DND-41 (cell line): ENCODE measurements at regions not wholly inside any gene's neighbourhood (a gene's known extent, or its start where the extent isn't known, plus 50 kb on each side); places are given as distances from the start of the nearest gene placed in this dataset.
"Not testable (repeated sequence)": the region's sequence is repeated elsewhere in the genome, so short reads cannot be mapped to it uniquely, and the experiment has no call there.

Experiments
- EZH2 ChIP-seq: IDR thresholded peaks from 3 replicates; pipeline ENCODE4 v1.6.1; 2012; ENCODE audit warnings: borderline replicate concordance, low read depth, mild to moderate bottlenecking, moderate library complexity, low read length, inconsistent platforms; ENCODE audit not compliant: severe bottlenecking
- TF ChIP-seq, protein P1 (sequence below): IDR thresholded peaks from 2 replicates; pipeline ENCODE4 v1.5.1; 2012; ENCODE audit warnings: borderline replicate concordance, low read length, moderate library complexity, mild to moderate bottlenecking; ENCODE audit not compliant: poor library complexity, severe bottlenecking; ENCODE audit errors: extremely low read depth

- TF ChIP-seq EZH2: not testable (repeated sequence)
- TF ChIP-seq, protein P1, sequence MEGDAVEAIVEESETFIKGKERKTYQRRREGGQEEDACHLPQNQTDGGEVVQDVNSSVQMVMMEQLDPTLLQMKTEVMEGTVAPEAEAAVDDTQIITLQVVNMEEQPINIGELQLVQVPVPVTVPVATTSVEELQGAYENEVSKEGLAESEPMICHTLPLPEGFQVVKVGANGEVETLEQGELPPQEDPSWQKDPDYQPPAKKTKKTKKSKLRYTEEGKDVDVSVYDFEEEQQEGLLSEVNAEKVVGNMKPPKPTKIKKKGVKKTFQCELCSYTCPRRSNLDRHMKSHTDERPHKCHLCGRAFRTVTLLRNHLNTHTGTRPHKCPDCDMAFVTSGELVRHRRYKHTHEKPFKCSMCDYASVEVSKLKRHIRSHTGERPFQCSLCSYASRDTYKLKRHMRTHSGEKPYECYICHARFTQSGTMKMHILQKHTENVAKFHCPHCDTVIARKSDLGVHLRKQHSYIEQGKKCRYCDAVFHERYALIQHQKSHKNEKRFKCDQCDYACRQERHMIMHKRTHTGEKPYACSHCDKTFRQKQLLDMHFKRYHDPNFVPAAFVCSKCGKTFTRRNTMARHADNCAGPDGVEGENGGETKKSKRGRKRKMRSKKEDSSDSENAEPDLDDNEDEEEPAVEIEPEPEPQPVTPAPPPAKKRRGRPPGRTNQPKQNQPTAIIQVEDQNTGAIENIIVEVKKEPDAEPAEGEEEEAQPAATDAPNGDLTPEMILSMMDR: not testable (repeated sequence)
These were observed 410.7 kb downstream of the CCSER2 start for GRCh38 chr10:84739126-84739525.
